Esophagus squamous epithelium (tissue), 4 donors: ENCODE measurements at regions not wholly inside any gene's neighbourhood (a gene's known extent, or its start where the extent isn't known, plus 50 kb on each side); places are given as distances from the start of the nearest gene placed in this dataset.

Experiments used
- CTCF ChIP-seq, 6 experiments: fragments of 450-650 bp in 4 of 6; fragments of 200-600 bp in 2 of 6; sonication (generic) in 2 of 6; IDR thresholded peaks; one replicate each; pipeline ENCODE4 v1.5.1; 2016 to 2019; ENCODE audit warnings: antibody characterized with exemption in 6 of 6, mild to moderate bottlenecking in 4 of 6, moderate library complexity in 4 of 6
- POLR2A ChIP-seq, 4 donors: fragments of 450-650 bp; IDR thresholded peaks; one replicate each; pipeline ENCODE4 v1.6.1; 2017; ENCODE audit warnings: antibody characterized with exemption in 4 of 4, mild to moderate bottlenecking in 4 of 4, moderate library complexity in 3 of 4

- TF ChIP-seq POLR2A (IDR thresholded peaks at IDR 0.05) (no peak), CTCF (IDR thresholded peaks at IDR 0.05) (no peak)
Observed at GRCh38 chr15:87154761-87155160, 1075.1 kb downstream of the AGBL1 start.
